GM23248 (cell line): ENCODE measurements at regions not wholly inside any gene's neighbourhood (a gene's known extent, or its start where the extent isn't known, plus 50 kb on each side); places are given as distances from the start of the nearest gene placed in this dataset.

Experiments
- EZH2 ChIP-seq: fragments of 200-600 bp; sonication (generic); IDR thresholded peaks from 2 replicates; pipeline ENCODE4 v1.6.1; 2018; ENCODE audit warnings: antibody characterized with exemption, mild to moderate bottlenecking; ENCODE audit not compliant: insufficient read depth, poor library complexity, severe bottlenecking
- EZH2phosphoT487 ChIP-seq: fragments of 200-600 bp; sonication (generic); IDR thresholded peaks from 2 replicates; pipeline ENCODE4 v1.6.1; 2018; ENCODE audit warnings: antibody characterized with exemption, moderate library complexity, mild to moderate bottlenecking, low read depth; ENCODE audit not compliant: insufficient read depth

DNA sequence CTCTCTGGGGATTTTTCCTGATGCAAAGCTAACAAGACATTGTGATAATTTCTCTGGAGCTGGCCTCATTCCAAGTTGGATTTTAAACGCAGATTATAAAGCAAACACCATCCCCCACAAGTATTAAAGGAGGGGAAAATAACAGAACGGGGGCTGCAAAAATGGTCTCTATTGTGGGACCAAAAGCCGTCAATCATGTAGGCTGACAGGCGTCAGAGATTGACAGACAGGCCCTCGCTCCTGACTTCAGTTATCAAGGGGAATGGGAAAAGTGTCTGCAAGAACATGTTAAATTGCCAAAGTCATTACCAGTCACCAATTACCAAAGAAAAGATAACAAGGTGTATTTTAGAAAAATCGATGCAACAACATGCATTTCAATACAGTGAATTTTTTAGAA is 307.4 kb upstream of the POU3F1 start:
- no peak for TF ChIP-seq EZH2phosphoT487
- no peak for TF ChIP-seq EZH2
